ENCODE measurements at regions not wholly inside any gene's neighbourhood (a gene's known extent, or its start where the extent isn't known, plus 50 kb on each side); places are given as distances from the start of the nearest gene placed in this dataset.

DNA sequence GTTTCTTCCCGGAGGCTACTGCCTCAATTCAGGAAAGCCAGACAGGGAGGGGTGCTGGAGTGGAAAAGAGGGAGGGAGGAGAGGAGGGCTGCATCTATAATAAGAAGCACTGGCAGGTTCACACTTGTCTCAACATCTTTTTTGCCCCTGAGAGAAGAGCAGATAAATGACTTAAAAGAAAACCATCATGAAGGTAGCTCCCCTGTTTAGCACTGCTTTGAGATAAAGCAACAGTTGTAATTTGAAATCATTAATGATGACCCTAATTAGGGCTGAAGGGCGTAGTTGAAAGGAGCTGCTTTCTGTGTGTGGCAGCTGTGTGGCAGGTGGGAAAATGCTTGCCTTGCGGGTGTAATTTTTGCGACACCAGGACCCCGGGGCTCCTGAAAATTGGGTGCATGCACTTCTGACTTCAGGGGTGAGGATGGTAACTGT lies 222.8 kb upstream of the IL12A start:
- Histone ChIP-seq H3K27ac (peak overlapping the region; percentile 91), H3K79me2 (peaks cover 37% of the 10 kb centered on the region)
- no peak for DNase-seq (ENCODE audit: low spot score)

DNA sequence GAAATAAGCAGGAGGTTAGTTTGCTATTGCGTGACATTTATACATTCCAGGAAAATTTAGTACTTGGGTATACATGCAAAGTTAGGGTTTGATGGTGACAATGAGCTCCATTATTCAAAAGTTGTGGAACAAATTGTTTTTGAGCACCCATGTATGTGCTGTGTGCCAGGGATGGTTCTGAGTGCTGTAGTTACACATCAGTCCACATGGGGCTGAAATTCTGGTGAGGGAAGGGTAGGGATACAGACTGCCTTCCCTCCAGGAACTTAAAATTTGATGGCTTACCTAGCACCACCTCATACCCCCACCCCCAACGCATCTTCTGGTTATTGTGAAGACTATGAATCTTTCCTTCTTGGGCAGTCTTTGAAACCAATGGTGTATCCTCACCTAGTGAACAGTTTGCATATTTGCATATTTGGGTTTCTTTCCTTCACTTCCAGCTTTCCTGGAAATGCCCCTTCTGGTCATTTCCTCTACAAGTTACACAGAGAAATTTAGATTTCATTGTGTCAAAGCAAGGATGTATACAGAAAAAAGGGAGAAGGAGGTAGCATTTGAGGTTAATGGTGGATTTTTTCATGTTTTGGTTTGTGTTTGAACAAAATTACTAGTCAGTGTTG lies 222.0 kb upstream of the IL12A start:
- H2AFZ ChIP-seq: no peak overlapping the region
- H3K9me3 ChIP-seq (ENCODE audit: low read depth): no peaks in the 10 kb centered on the region
- 84% methylated on average over 2 of the region's 2 CpGs for WGBS (ENCODE audit: low lambda C conversion rate, missing lambda C conversion rate)
- H3K27ac ChIP-seq: no peak overlapping the region
- H3K9me2 ChIP-seq (replicated peaks; ENCODE audit: insufficient read depth): no peaks in the 10 kb centered on the region
- TF ChIP-seq, protein P1, sequence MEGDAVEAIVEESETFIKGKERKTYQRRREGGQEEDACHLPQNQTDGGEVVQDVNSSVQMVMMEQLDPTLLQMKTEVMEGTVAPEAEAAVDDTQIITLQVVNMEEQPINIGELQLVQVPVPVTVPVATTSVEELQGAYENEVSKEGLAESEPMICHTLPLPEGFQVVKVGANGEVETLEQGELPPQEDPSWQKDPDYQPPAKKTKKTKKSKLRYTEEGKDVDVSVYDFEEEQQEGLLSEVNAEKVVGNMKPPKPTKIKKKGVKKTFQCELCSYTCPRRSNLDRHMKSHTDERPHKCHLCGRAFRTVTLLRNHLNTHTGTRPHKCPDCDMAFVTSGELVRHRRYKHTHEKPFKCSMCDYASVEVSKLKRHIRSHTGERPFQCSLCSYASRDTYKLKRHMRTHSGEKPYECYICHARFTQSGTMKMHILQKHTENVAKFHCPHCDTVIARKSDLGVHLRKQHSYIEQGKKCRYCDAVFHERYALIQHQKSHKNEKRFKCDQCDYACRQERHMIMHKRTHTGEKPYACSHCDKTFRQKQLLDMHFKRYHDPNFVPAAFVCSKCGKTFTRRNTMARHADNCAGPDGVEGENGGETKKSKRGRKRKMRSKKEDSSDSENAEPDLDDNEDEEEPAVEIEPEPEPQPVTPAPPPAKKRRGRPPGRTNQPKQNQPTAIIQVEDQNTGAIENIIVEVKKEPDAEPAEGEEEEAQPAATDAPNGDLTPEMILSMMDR (IDR thresholded peaks at IDR 0.05; ENCODE audit: poor library complexity): peak; percentile 20
- no peak for TF ChIP-seq EZH2 (IDR thresholded peaks at IDR 0.05; ENCODE audit: borderline replicate concordance)
- H4K20me1 ChIP-seq (ENCODE audit: insufficient read depth, poor library complexity, severe bottlenecking): no peaks in the 10 kb centered on the region
- peak overlapping the region; percentile 87 for H3K4me2 ChIP-seq
- no peak overlapping the region for H3K4me3 ChIP-seq
- H3K27me3 ChIP-seq: no peaks in the 10 kb centered on the region
- no peaks in the 10 kb centered on the region for H3K36me3 ChIP-seq (replicated peaks; ENCODE audit: insufficient read depth, low read depth)
- peaks cover 37% of the 10 kb centered on the region for H3K79me2 ChIP-seq
- DNase-seq (ENCODE audit: low spot score): no peak
- H3K4me1 ChIP-seq (ENCODE audit: insufficient read depth): peaks cover 13% of the 10 kb centered on the region

More for the DNA sequence above, 222.8 kb upstream of the IL12A start:
- Histone ChIP-seq H3K36me3 (replicated peaks; ENCODE audit: insufficient read depth, low read depth) (no peaks in the 10 kb centered on the region), H3K27me3 (no peaks in the 10 kb centered on the region), H3K9me3 (ENCODE audit: low read depth) (no peaks in the 10 kb centered on the region), H4K20me1 (ENCODE audit: insufficient read depth, poor library complexity, severe bottlenecking) (no peaks in the 10 kb centered on the region), H3K4me3 (peak overlapping the region; percentile 90), H3K4me1 (ENCODE audit: insufficient read depth) (peaks cover 13% of the 10 kb centered on the region), H3K4me2 (peak overlapping the region; percentile 87), H2AFZ (peak overlapping the region; percentile 13), H3K9me2 (replicated peaks; ENCODE audit: insufficient read depth) (no peaks in the 10 kb centered on the region)
- TF ChIP-seq EZH2phosphoT487 (IDR thresholded peaks at IDR 0.05; ENCODE audit: low read depth, severe bottlenecking, unreplicated experiment) (no peak), EZH2 (IDR thresholded peaks at IDR 0.05; ENCODE audit: borderline replicate concordance) (no peak)
- TF ChIP-seq, protein P1 (IDR thresholded peaks at IDR 0.05; ENCODE audit: poor library complexity): no peak
- 48% methylated on average over 5 of the region's 5 CpGs for WGBS (ENCODE audit: low lambda C conversion rate, missing lambda C conversion rate)

DNA sequence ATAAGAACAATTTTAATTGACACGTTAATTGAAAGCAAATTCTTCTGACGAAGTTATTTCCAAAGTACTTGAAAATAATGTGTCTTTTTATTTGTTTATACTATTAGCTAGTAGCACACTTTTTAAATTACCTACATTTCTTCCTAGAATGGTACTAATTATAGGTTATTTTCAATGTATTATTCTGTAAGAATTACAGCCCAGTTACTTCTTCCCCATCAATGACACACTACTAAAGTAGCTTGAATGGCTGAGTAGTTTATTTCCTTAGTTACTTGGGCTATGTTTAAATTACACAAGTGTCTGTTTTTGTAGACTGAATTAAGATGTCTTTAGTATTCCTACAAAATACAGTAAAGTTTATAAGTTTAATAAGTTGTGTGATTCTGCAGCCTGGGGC lies 217.6 kb upstream of the IL12A start:
- H3K4me3 ChIP-seq: no peak overlapping the region
- no peaks in the 10 kb centered on the region for H4K20me1 ChIP-seq (ENCODE audit: insufficient read depth, poor library complexity, severe bottlenecking)
- peaks cover 51% of the 10 kb centered on the region for H3K79me2 ChIP-seq
- no peak overlapping the region for H3K27ac ChIP-seq
- TF ChIP-seq EZH2 (IDR thresholded peaks at IDR 0.05; ENCODE audit: borderline replicate concordance) (no peak), EZH2phosphoT487 (IDR thresholded peaks at IDR 0.05; ENCODE audit: low read depth, severe bottlenecking, unreplicated experiment) (no peak)
- TF ChIP-seq, protein P1 (IDR thresholded peaks at IDR 0.05; ENCODE audit: poor library complexity): no peak
- peaks cover 2% of the 10 kb centered on the region for H3K4me1 ChIP-seq (ENCODE audit: insufficient read depth)
- no peak for DNase-seq (ENCODE audit: low spot score)
- no peaks in the 10 kb centered on the region for H3K27me3 ChIP-seq
- H3K4me2 ChIP-seq: no peak overlapping the region
- 84% methylated on average over 2 of the region's 2 CpGs for whole genome bisulfite sequencing (ENCODE audit: low lambda C conversion rate, missing lambda C conversion rate)
- H3K9me3 ChIP-seq (ENCODE audit: low read depth): no peaks in the 10 kb centered on the region
- H3K36me3 ChIP-seq (replicated peaks; ENCODE audit: insufficient read depth, low read depth): no peaks in the 10 kb centered on the region
- no peaks in the 10 kb centered on the region for H3K9me2 ChIP-seq (replicated peaks; ENCODE audit: insufficient read depth)
- H2AFZ ChIP-seq: no peak overlapping the region

All from hepatocyte (in vitro differentiated cells).